ENCODE measurements at regions not wholly inside any gene's neighbourhood (a gene's known extent, or its start where the extent isn't known, plus 50 kb on each side); places are given as distances from the start of the nearest gene placed in this dataset.
A peak's percentile ranks its signal among the peaks of the same experiment; 100 is the strongest.

DNA sequence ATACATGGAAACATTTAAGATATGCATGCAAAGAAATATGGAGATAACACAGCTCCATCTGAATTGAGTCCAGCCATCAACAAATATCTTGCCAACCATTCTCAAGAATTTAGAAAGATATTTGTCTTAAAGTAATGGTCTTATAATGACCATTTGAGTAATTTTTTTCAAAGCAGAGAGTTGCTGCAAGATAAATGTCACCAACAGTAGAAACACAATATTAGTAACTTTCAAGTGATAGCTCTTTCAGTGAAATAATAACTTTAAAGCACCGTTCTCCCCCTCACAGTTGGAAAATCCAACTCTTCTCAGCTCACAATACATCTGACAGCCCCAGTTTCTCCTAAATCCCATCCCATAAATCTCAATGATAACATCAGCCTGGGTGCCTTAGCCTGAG lies 481.0 kb upstream of the ADAMTS5 start:
- H3K27me3 ChIP-seq: no peaks in the 10 kb centered on the region
- H3K4me1 ChIP-seq (ENCODE audit: low read depth): no peaks in the 10 kb centered on the region

DNA sequence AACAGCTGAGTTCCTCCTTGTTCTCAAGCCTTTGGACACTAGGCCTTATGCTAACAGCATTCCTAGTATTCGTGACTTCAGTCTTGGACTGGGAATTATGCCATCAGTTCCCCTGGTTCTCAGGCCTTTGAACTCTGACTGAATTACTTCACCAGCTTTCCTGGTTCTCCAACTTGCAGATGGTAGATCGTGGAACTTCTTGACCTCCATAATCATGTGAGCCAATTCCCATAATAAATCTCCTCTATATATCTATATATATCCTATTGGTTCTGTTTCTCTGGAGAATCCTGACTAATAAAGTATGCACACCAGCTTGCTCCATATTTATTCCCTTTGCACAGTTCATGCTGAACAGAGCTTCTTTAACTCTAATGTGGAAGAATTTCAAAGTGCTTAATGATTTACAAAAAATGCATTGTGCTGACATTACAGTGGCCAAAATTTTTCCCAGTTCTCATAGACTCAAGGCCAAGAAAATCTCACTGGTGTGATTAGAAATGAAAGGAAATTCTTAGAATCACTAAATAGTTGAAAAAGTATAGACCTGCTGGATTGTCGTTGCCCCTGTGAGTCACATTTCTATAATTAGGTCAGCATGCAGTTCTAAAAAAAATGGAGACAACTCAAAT lies 462.9 kb upstream of the ADAMTS5 start:
- Histone ChIP-seq H3K36me3 (no peaks in the 10 kb centered on the region), H3K9me3 (ENCODE audit: low read depth) (no peaks in the 10 kb centered on the region), H3K4me1 (ENCODE audit: low read depth) (no peaks in the 10 kb centered on the region), H3K27ac (no peak overlapping the region), H3K27me3 (no peaks in the 10 kb centered on the region), H3K4me3 (no peak overlapping the region)
- TF ChIP-seq CTCF (IDR thresholded peaks at IDR 0.05; ENCODE audit: low read depth, low read length): no peak
- peak in 1 of 2 donors; percentile 46 for DNase-seq (ENCODE audit: low read depth in 1 of 2, low spot score in 1 of 2)

More for the DNA sequence above, 481.0 kb upstream of the ADAMTS5 start:
- DNase-seq (ENCODE audit: low read depth in 1 of 2, low spot score in 1 of 2): no peak
- Histone ChIP-seq H3K9me3 (ENCODE audit: low read depth) (no peaks in the 10 kb centered on the region), H3K36me3 (no peaks in the 10 kb centered on the region), H3K4me3 (no peak overlapping the region), H3K27ac (no peak overlapping the region)
- TF ChIP-seq CTCF (IDR thresholded peaks at IDR 0.05; ENCODE audit: low read depth, low read length): no peak

DNA sequence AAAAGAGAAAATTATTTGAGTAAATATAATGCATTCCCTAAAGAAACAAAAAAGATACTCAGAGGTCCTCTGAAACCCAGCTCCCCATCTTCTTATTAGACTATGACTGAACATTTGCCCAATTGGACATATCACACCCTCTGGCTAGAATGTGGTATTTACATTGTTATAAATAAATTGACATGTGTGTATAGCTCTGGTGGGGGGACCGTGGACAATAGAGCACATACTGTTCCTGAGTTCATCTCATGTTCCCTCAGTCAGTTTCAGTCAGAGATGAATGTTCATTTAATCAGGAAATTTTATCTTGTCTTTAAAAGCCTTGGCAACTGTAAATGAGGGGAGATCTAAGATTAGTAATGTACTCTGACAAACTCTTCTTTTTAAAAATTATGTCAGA lies 459.3 kb upstream of the ADAMTS5 start:
- Histone ChIP-seq H3K36me3 (no peaks in the 10 kb centered on the region), H3K27me3 (no peaks in the 10 kb centered on the region), H3K4me1 (ENCODE audit: low read depth) (no peaks in the 10 kb centered on the region), H3K9me3 (ENCODE audit: low read depth) (no peaks in the 10 kb centered on the region), H3K27ac (no peak overlapping the region), H3K4me3 (no peak overlapping the region)
- no peak for TF ChIP-seq CTCF (IDR thresholded peaks at IDR 0.05; ENCODE audit: low read depth, low read length)
- DNase-seq (ENCODE audit: low read depth in 1 of 2, low spot score in 1 of 2): no peak

DNA sequence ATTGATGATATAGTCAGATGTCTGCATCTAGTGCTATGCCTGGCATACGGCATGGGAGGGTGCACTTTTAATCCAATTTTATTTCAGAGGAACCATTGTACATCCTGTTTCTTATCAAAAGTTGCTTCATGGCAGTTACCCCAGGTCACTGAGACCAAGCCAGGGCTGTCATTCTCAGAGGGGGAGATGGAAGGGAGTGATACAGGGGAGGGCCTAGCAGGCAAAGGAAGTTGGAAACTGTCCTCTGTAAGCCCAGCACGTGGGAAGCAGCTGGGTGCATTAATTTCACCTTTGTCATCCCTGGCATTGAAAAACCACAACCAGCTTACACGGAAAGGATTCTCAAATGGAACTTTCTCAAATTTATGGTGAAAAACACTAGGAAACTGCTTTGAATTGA lies 458.7 kb upstream of the ADAMTS5 start:
- TF ChIP-seq CTCF (IDR thresholded peaks at IDR 0.05; ENCODE audit: low read depth, low read length): no peak
- H3K27ac ChIP-seq: no peak overlapping the region
- DNase-seq (ENCODE audit: low read depth in 1 of 2, low spot score in 1 of 2): peak in 1 of 2 donors; percentile 49

GRCh38 chr21:27425172-27425571 lies 458.3 kb upstream of the ADAMTS5 start:
- TF ChIP-seq CTCF (IDR thresholded peaks at IDR 0.05; ENCODE audit: low read depth, low read length): peak; percentile 23
- peak; percentile 9 to 51 for DNase-seq (ENCODE audit: low read depth in 1 of 2, low spot score in 1 of 2)
- no peak overlapping the region for H3K27ac ChIP-seq
- no peaks in the 10 kb centered on the region for H3K36me3 ChIP-seq
- H3K27me3 ChIP-seq: no peaks in the 10 kb centered on the region
- no peaks in the 10 kb centered on the region for H3K9me3 ChIP-seq (ENCODE audit: low read depth)
- H3K4me1 ChIP-seq (ENCODE audit: low read depth): no peaks in the 10 kb centered on the region
- no peak overlapping the region for H3K4me3 ChIP-seq

More for the DNA sequence above, 458.7 kb upstream of the ADAMTS5 start:
- Histone ChIP-seq H3K4me3 (no peak overlapping the region), H3K9me3 (ENCODE audit: low read depth) (no peaks in the 10 kb centered on the region), H3K27me3 (no peaks in the 10 kb centered on the region), H3K36me3 (no peaks in the 10 kb centered on the region), H3K4me1 (ENCODE audit: low read depth) (no peaks in the 10 kb centered on the region)
